A549 (cell line): ENCODE measurements at regions not wholly inside any gene's neighbourhood (a gene's known extent, or its start where the extent isn't known, plus 50 kb on each side); places are given as distances from the start of the nearest gene placed in this dataset.

Experiments used
- CTCF ChIP-seq: fragments of >200 bp; sonication (Bioruptor Twin); formaldehyde crosslinking; IDR thresholded peaks from 3 replicates; pipeline ENCODE4 v1.5.1; 2016
- EP300 ChIP-seq, 2 experiments: fragments of >200 bp; sonication (Bioruptor Twin); formaldehyde crosslinking; IDR thresholded peaks; 2 replicates in 1 of 2; 3 replicates in 1 of 2; pipeline ENCODE4 v1.6.1; 2016 to 2017
- ZFP36 ChIP-seq: fragments of 450-650 bp; IDR thresholded peaks from 2 replicates; pipeline ENCODE4 v1.6.1; 2014; ENCODE audit warnings: borderline replicate concordance; ENCODE audit not compliant: partially characterized antibody
- TF ChIP-seq, protein P1 (sequence below): fragments of 200-600 bp; sonication (generic); IDR thresholded peaks from 2 replicates; pipeline ENCODE4 v1.6.1; 2016; ENCODE audit warnings: antibody characterized with exemption, mild to moderate bottlenecking, moderate library complexity
- TF ChIP-seq, protein P2 (sequence below): IDR thresholded peaks from 2 replicates; pipeline ENCODE4 v1.6.1; 2012; ENCODE audit warnings: low read depth, borderline replicate concordance

- TF ChIP-seq, protein P1, sequence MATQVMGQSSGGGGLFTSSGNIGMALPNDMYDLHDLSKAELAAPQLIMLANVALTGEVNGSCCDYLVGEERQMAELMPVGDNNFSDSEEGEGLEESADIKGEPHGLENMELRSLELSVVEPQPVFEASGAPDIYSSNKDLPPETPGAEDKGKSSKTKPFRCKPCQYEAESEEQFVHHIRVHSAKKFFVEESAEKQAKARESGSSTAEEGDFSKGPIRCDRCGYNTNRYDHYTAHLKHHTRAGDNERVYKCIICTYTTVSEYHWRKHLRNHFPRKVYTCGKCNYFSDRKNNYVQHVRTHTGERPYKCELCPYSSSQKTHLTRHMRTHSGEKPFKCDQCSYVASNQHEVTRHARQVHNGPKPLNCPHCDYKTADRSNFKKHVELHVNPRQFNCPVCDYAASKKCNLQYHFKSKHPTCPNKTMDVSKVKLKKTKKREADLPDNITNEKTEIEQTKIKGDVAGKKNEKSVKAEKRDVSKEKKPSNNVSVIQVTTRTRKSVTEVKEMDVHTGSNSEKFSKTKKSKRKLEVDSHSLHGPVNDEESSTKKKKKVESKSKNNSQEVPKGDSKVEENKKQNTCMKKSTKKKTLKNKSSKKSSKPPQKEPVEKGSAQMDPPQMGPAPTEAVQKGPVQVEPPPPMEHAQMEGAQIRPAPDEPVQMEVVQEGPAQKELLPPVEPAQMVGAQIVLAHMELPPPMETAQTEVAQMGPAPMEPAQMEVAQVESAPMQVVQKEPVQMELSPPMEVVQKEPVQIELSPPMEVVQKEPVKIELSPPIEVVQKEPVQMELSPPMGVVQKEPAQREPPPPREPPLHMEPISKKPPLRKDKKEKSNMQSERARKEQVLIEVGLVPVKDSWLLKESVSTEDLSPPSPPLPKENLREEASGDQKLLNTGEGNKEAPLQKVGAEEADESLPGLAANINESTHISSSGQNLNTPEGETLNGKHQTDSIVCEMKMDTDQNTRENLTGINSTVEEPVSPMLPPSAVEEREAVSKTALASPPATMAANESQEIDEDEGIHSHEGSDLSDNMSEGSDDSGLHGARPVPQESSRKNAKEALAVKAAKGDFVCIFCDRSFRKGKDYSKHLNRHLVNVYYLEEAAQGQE = no peak
- no peak for TF ChIP-seq CTCF
- TF ChIP-seq ZFP36 = no peak
- no peak for TF ChIP-seq EP300 (IDR thresholded peaks at IDR 0.05)
- TF ChIP-seq, protein P2, sequence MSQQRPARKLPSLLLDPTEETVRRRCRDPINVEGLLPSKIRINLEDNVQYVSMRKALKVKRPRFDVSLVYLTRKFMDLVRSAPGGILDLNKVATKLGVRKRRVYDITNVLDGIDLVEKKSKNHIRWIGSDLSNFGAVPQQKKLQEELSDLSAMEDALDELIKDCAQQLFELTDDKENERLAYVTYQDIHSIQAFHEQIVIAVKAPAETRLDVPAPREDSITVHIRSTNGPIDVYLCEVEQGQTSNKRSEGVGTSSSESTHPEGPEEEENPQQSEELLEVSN = no peak
These were observed 653.8 kb downstream of the NPHP4 start for GRCh38 chr1:5338466-5338865.
